Suppressor macrophage (primary cell): ENCODE measurements at regions not wholly inside any gene's neighbourhood (a gene's known extent, or its start where the extent isn't known, plus 50 kb on each side); places are given as distances from the start of the nearest gene placed in this dataset.
"Not testable (repeated sequence)": the region's sequence is repeated elsewhere in the genome, so short reads cannot be mapped to it uniquely, and the experiment has no call there.

Experiments
- DNase-seq, 4 experiments: peaks; one replicate each; pipeline ENCODE4 v3.0.0-alpha.2; 2020 to 2022

DNA sequence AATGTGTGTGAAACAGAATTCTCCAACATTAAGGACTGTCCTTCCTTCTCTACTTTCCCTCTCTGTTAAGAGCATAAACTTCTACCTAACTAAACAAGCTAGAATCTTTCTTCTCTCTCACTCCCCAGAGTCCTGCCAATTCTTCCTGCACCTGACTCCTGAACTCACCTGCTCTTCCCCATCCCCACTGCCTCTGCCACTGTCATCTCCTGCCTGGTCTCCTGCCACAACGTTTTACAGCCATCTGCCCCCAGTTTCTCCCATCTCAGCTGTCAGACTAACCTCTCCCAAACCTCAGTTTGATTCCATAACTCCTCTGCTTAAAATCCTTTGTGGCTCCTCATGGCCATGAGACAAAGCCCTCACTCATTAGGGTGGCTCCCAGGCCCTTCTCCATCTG is 119.8 kb upstream of the FOXN2 start:
- no peak for DNase-seq

GRCh38 chr2:48195169-48195568 is 119.3 kb upstream of the FOXN2 start:
- no peak for DNase-seq

- no peak for DNase-seq
Measured at GRCh38 chr2:48197618-48198017, 116.9 kb upstream of the FOXN2 start.

DNA sequence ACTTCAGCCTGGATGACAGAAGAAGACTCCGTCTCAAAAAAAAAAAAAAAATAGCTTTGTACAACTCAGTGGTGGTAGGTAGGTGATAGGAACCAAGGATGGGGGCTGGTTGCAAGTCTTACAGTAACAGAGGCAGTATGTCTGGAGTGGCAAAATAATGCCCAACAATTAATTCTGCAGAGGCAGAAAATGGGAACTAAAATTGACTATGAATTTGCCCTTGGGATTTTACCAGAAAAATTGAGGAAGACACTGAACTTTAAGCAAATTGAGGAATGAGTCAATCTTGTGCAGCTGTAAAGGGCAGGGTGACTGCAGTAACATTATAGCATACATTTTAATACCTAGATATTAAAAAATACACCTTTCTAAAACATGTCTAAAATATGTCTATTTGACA is 116.1 kb upstream of the FOXN2 start:
- DNase-seq: peak; percentile 52 to 86 (median 74)

GRCh38 chr2:48199070-48199469 is 115.4 kb upstream of the FOXN2 start:
- DNase-seq: no peak

GRCh38 chr2:48200620-48201293 is 113.7 kb upstream of the FOXN2 start:
- DNase-seq: no peak

GRCh38 chr2:48201435-48201834 is 113.0 kb upstream of the FOXN2 start:
- not testable (repeated sequence) for DNase-seq

DNA sequence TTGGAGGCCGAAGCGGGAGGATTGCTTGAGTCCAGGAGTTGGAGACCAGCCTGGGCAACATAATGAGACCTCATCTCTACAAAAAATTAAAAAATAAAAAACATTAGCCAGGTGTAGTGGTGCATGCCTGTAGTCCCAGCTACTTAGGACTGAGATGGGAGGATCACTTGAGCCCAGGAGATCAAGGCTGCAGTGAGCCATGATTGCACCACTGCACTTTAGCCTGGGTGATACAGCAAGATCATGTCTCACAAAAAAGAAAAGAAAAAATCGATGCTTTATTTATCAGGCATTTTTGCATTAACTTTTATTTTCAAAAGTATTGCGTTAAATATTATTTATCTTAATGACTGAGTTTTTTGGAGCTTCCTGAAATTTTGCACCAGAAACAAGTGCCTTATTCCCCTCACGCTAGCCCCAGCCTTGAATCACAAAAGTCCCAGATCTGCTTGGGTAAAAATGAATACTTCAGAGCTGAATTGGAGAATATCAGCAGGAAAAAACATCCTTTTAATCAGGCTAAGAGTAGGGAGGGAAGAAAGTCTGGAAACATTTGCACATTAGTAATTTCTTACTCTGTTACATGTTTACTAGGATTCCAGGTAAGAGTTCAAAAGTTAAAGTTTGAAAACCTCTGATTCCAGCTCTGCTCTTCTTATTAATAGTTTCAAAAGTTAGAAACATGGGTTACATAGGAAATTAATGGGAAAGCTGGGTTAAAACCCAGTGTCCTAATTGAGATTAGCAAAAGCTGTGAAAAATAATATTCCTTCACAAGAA is 111.4 kb upstream of the FOXN2 start:
- no peak for DNase-seq

DNA sequence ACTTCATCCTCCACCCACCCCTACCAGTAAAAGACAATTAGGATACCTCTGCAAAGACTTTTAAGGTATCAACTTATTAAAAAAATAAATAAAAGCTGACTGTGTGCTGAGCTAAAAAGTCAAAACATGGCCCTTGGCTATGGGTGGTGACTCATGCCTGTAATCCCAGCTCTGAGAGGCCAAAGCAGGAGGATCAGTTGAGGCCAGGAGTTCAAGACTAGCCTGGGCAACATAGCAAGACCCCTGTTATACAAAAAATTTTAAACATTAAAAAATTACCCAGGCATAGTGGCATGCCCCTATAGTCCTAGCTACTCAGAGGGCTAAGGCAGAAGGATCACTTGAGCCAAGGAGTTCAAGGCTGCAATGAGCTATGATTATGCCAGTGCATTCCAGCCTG is 110.8 kb upstream of the FOXN2 start:
- no peak for DNase-seq

DNA sequence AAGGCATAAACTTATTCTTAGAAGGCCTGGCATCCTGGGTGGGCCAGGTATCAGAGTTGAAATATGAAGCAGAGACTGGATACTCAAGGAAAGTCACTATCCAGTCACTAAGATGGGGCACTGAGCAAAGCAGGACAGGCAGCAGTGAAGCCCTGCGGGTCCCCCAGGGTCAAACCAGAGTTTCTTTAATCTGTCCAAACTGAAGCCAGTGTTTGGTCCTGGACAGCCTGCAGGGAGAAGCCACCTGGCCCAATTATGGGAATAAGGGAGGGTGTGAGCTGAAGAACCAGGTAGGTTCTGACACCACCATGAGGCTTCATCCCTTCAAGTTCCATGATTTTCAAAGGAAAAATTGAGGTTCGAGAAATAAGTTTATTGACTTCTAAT is 109.7 kb upstream of the FOXN2 start:
- no peak for DNase-seq

DNA sequence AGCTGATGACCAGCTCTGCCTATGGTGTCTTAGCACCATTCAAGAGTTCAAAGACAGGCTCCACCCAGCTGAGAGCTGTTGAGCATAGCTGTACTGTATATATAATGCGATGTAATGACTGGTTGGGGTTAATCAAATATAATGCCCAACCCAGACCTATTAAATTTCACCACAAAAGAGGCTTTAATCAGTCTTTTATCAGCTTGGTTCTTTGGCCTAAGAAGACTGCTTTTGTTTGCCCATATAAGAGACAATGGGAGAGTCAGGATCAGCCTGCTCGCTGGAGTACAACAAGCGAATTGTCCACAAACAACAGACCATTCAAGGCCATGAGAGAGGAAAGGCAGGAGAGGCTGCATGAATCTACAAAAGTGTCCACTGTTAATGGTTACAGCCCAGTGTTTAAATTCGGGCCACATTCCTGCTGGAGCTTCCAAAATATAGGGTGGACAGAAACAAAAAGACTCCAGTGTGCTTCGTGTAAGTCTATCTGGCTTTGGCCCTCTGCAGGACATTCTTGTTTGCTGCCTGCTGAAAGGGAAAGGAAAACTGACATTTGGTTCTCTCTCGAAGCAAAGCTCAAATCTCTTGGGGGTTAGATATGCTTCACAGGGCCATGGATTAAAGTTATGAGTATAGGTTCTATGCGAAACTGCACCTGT is 109.2 kb upstream of the FOXN2 start:
- DNase-seq: peak in 2 of 4 experiments; percentile 25 to 35

DNA sequence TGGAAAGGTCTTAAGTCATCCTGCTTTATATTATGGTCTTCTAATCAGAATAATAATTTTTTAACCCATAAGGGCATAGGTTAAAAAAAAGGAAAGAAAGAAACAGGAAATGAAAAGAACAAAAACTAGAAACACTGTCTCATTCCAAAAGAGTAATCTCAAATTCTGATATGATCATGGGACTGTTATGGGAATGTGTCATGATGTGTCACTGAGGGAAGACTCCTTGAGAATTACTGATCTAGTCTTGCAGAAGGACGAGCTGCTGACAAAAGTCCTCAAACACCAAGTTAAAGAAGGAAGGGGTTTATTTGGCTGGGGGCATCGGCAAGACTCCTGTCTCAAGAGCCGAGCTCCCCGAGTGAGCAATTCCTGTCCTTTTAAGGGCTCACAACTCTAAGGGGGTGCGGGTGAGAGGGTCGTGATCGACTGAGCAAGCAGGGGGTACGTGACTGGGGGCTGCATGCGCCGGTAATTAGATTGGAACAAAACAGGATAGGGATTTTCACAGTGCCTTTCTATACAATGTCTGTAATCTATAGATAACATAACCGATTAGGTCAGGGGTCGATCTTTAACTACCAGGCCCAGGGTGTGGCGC is 108.3 kb upstream of the FOXN2 start:
- DNase-seq: peak; percentile 20 to 59 (median 42)

- no peak for DNase-seq
Measured at GRCh38 chr2:48207201-48207641, 107.3 kb upstream of the FOXN2 start.

DNA sequence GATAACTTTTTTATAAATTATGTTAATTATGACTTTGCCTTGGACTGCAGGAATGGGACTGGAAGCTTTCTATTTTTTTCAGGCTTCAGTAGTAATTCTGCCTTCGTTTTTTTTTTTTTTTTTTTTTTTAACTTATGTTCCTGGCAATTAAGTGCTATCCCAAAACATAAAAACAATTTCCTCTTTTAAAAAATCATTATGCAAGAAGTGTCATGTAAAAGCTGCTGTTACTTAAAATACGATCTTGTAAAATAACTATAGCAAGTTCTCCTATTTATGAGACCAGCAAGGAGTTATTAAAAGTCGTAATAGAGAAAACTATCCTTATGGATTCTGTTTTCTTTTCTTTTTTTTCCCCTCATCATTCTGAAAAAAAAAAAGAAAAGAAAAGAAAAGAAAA is 106.6 kb upstream of the FOXN2 start:
- DNase-seq: peak in 2 of 4 experiments; percentile 65 to 73

GRCh38 chr2:48209214-48209885 is 105.1 kb upstream of the FOXN2 start:
- DNase-seq: peak; percentile 35 to 61 (median 56)

GRCh38 chr2:48210189-48210588 is 104.3 kb upstream of the FOXN2 start:
- DNase-seq: no peak

- no peak for DNase-seq
Measured at GRCh38 chr2:48213646-48214045, 100.8 kb upstream of the FOXN2 start.

GRCh38 chr2:48218169-48218568 is 96.3 kb upstream of the FOXN2 start:
- DNase-seq: peak in 1 of 4 experiments; percentile 22

DNA sequence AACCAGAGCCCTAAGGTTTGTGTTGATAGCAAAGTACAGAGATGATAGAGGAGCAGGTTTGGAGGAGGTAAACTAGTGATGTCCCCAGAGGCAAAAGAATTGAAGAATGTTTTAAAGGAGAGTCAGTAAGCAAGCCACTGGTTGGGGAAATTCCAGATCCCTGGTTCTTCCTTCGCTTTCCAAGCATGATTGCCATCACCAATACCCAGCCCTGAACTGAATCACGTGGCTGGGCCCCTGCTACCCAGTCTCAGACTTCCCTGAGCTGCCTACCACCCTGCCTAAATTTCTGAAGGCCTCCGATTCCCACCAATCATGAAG is 95.3 kb upstream of the FOXN2 start:
- no peak for DNase-seq

DNA sequence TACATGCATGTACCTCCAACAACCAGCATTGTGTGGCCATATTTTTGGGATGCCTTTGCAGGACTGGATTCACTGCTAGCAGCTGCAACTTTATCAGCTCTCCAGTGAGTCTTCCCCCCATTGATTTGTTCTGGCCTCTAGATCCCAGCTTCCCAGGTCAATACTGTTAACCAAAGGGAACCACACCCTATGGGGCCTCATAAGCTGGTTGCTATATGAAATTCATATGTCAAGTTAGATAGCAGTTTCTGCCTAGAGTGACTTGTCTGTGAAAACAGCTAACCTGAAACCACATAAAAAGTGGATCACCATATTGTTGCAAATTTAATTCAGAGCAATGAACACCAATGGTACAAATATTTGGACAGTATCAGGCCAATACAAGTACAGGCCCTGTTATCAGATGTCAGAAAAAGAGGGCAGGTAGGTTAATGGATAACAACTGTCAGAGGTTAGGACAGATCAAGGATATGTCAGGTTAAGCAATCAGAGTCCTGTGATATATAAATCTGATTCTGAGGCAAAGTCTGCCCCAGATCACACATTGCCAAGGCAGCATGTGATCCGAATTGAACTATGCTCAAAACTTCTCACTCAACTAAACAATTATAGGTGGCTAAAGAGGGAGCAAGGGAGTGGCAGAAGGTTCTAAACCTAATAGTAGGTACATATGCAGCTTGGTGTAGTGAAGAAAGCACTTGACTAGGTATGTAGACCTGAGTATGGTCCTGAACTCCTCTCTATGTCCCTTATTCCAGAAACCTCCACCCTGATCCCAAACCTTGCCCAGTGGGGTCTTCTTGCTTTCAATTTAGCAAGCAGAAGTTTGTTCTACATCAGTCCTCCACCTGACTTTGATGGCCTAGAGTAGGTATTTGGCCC is 94.7 kb upstream of the FOXN2 start:
- DNase-seq: no peak

GRCh38 chr2:48220501-48220900 is 94.0 kb upstream of the FOXN2 start:
- peak in 2 of 4 experiments; percentile 39 to 64 for DNase-seq
